Heart right ventricle (tissue), 16 donors: ENCODE measurements at regions not wholly inside any gene's neighbourhood (a gene's known extent, or its start where the extent isn't known, plus 50 kb on each side); places are given as distances from the start of the nearest gene placed in this dataset.

Experiments used
- ATAC-seq, 8 donors: fragments of 200-7000 bp; cut with Tn5 transposase; one replicate each; pipeline ENCODE4 v1.9.1; 2020; ENCODE audit warnings: mild to moderate bottlenecking in 8 of 8, moderate library complexity in 8 of 8, moderate number of reproducible peaks in 1 of 8
- DNase-seq, 2 donors: peaks; one replicate each; pipeline ENCODE4 v3.0.0-alpha.2; 2020
- H3K27ac ChIP-seq, 10 donors: fragments of 200-600 bp; sonication (generic) in 2 of 10; one replicate each; pipeline versions ENCODE4 v1.5.0 to v1.8.0; 2020 to 2022; ENCODE audit warnings: mild to moderate bottlenecking in 3 of 10
- H3K27me3 ChIP-seq, 7 donors: fragments of 200-600 bp; one replicate each; pipeline ENCODE4 v1.8.0; 2021 to 2022; ENCODE audit warnings: mild to moderate bottlenecking in 2 of 7
- H3K36me3 ChIP-seq, 9 donors: fragments of 200-600 bp; sonication (generic) in 1 of 9; one replicate each; pipeline versions ENCODE4 v1.5.0 to v1.8.0; 2020 to 2022; ENCODE audit warnings: mild to moderate bottlenecking in 2 of 9
- H3K4me1 ChIP-seq, 9 donors: fragments of 200-600 bp; sonication (generic) in 1 of 9; one replicate each; pipeline versions ENCODE4 v1.5.0 to v1.8.0; 2020 to 2022; ENCODE audit warnings: mild to moderate bottlenecking in 4 of 9
- H3K4me3 ChIP-seq, 10 donors: fragments of 200-600 bp; sonication (generic) in 2 of 10; one replicate each; pipeline versions ENCODE4 v1.5.0 to v1.8.0; 2020 to 2022; ENCODE audit warnings: mild to moderate bottlenecking in 7 of 10, moderate library complexity in 2 of 10
- H3K9me3 ChIP-seq, 11 donors: fragments of 200-600 bp in 10 of 11; sonication (generic) in 2 of 11; one replicate each; pipeline versions ENCODE4 v1.5.0 to v1.8.0; 2013 to 2022; ENCODE audit warnings: mild to moderate bottlenecking in 2 of 11, control low read depth in 1 of 11, moderate library complexity in 1 of 11
- CTCF ChIP-seq, 9 donors: fragments of 200-600 bp; sonication (generic) in 2 of 9; IDR thresholded peaks; one replicate each; pipeline versions ENCODE4 v1.5.0 to v1.8.0; 2021 to 2022; ENCODE audit warnings: antibody characterized with exemption in 9 of 9, mild to moderate bottlenecking in 5 of 9, moderate library complexity in 1 of 9
- WGBS, 2 donors: extraction: QIAGEN DNeasy Blood & Tissue Kit; methylation state at CpG; one replicate each; pipeline ENCODE4 v1.1.7; 2013; ENCODE audit warnings: inconsistent platforms in 1 of 2; 5-methylcytosine and 5-hydroxymethylcytosine counted together
- intact Hi-C, 10 donors: fragments of 100-400 bp; cut with DNase I; formaldehyde crosslinking; loops; one replicate each; pipeline versions ENCODE4 v1.11.1 to v1.14.2; 2022
- donor health status: Arrhythmogenic right ventricular cardiomyopathy.
- donor health status: ischemic (EF 13 %, LVEDD 7.1; RV severe dilation, severe dysfunction).
- donor health status: healthy with polysubstance abuse.
- donor health status: DM: no; HTN: yes; CAD: no.
- donor health status: DM: no; HTN: no; CAD: no.
- donor health status: ischemic (EF 25% LVEDD 6.9; RV normal size, moderate dysfunction).
- donor health status: ischemic (EF 25% LVEDD 5.7; RV mildly dilated, moderate dysfunction).
- donor health status: healthy.
- donor health status: DM: yes; HTN: yes; CAD: no.
- donor health status: Ischemic cardiomyopathy.
- donor health status: ischemic (EF 35%, LVEDD 5.7; RV mildly dilated, moderate dysfunction).
- donor health status: nonischemic (EF 11% LVEDD 7.7; RV severe dilation, severe dysfunction).
- donor health status: DM: yes; HTN: yes; CAD: no.
- donor health status: PGD.
- donor health status: ischemic (EF 29% LVEDD 5.4; RV normal size, mild dysfunction).
- donor health status: nonischemic (EF 23%, LVEDD 6.1; RV moderate dilation, normal function).

- no peaks in the 10 kb centered on the region for H3K27me3 ChIP-seq
- H3K4me1 ChIP-seq = no peaks in the 10 kb centered on the region
- no peak for TF ChIP-seq CTCF (IDR thresholded peaks at IDR 0.05)
- intact Hi-C loops = no loop called here
- H3K4me3 ChIP-seq = no peak overlapping the region
- H3K9me3 ChIP-seq = peaks cover 0 to under 1% (median 0%) of the 10 kb centered on the region in 11 donors
- H3K27ac ChIP-seq = no peak overlapping the region
- DNase-seq (no peak), ATAC-seq (no peak)
- H3K36me3 ChIP-seq = no peaks in the 10 kb centered on the region
Observed at GRCh38 chr12:23099604-23100003, 474.6 kb downstream of the ETNK1 start.

GRCh38 chr12:23108957-23109356, 484.0 kb downstream of the ETNK1 start:
- WGBS, 2 donors = 56 to 61% methylated on average over 4 of the region's 4 CpGs
- intact Hi-C loops = no loop called here
- no peak for DNase-seq

GRCh38 chr12:23113781-23114180, 488.8 kb downstream of the ETNK1 start:
- Histone ChIP-seq H3K27me3 (no peaks in the 10 kb centered on the region), H3K9me3 (no peaks in the 10 kb centered on the region), H3K36me3 (no peaks in the 10 kb centered on the region), H3K4me3 (no peak overlapping the region), H3K27ac (no peak overlapping the region), H3K4me1 (no peaks in the 10 kb centered on the region)
- no peak for DNase-seq
- 79 to 83% methylated on average over 4 of the region's 4 CpGs for WGBS, 2 donors
- intact Hi-C loops = no loop called here
- no peak for ATAC-seq
- TF ChIP-seq CTCF (IDR thresholded peaks at IDR 0.05) = no peak

More at GRCh38 chr12:23108957-23109356, 484.0 kb downstream of the ETNK1 start:
- H3K27me3 ChIP-seq = no peaks in the 10 kb centered on the region
- H3K4me1 ChIP-seq = no peaks in the 10 kb centered on the region
- ATAC-seq = no peak
- H3K36me3 ChIP-seq = no peaks in the 10 kb centered on the region
- TF ChIP-seq CTCF (IDR thresholded peaks at IDR 0.05) = no peak
- no peaks in the 10 kb centered on the region for H3K9me3 ChIP-seq
- no peak overlapping the region for H3K27ac ChIP-seq
- no peak overlapping the region for H3K4me3 ChIP-seq

DNA sequence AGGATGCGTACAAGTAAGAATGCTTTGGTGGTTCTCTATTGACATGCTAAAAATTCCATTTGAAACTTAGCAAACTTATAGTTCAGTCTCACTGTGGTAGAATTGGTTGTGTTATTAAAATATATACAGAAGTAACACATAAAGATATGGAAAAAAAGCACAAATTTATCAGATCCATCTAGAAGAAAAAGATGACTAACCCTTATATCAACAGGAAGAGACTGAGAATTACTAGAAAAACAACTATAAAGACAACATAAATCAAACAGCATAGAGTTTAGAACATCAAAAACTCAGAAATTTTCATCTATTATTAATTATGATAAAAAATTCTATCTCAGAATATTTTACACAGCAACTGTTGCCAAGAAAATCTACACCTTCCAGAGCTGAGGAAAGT, 491.0 kb downstream of the ETNK1 start:
- H3K9me3 ChIP-seq = no peaks in the 10 kb centered on the region
- H3K36me3 ChIP-seq = no peaks in the 10 kb centered on the region
- no peak overlapping the region for H3K27ac ChIP-seq
- WGBS, 2 donors = 92 to 97% methylated on average over 1 of the region's 1 CpG
- no peaks in the 10 kb centered on the region for H3K27me3 ChIP-seq
- intact Hi-C loops = no loop called here
- H3K4me3 ChIP-seq = no peak overlapping the region
- ATAC-seq (no peak), DNase-seq (no peak)
- H3K4me1 ChIP-seq = no peaks in the 10 kb centered on the region
- no peak for TF ChIP-seq CTCF (IDR thresholded peaks at IDR 0.05)

GRCh38 chr12:23126794-23127193, 501.8 kb downstream of the ETNK1 start:
- no peaks in the 10 kb centered on the region for H3K36me3 ChIP-seq
- H3K27ac ChIP-seq = no peak overlapping the region
- H3K4me3 ChIP-seq = no peak overlapping the region
- DNase-seq (no peak), ATAC-seq (no peak)
- intact Hi-C loops = no loop called here
- H3K4me1 ChIP-seq = no peaks in the 10 kb centered on the region
- H3K27me3 ChIP-seq = no peaks in the 10 kb centered on the region
- H3K9me3 ChIP-seq = peaks cover 0 to 3% (median 0%) of the 10 kb centered on the region in 11 donors
- WGBS, 2 donors = 38 to 90% methylated on average over 2 of the region's 2 CpGs
- TF ChIP-seq CTCF (IDR thresholded peaks at IDR 0.05) = no peak
